ENCODE measurements at regions not wholly inside any gene's neighbourhood (a gene's known extent, or its start where the extent isn't known, plus 50 kb on each side); places are given as distances from the start of the nearest gene placed in this dataset.
A peak's percentile ranks its signal among the peaks of the same experiment; 100 is the strongest.
"Not testable (repeated sequence)": the region's sequence is repeated elsewhere in the genome, so short reads cannot be mapped to it uniquely, and the experiment has no call there.

DNA sequence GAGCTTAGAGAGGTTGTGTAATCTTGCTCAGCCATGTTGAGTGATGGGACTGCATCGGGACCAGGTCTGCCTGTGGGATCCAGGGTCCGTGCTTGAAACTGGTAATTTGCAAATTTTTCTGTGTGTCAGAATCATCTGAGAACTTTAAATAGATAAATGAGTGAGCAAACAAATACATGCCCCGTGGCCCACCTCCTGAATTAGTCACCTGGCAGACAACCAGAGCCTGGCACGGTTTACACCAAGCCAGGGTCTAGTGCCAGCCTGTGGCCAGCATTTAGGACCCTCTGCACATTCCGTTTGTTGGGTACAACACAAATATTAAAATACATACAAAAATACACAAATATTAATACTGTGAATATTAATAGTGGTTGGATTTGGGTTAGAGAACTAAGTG, 90.6 kb upstream of the STOX2 start:
- DNase-seq (ENCODE audit: low read depth in 3 of 3): no peak

GRCh38 chr4:183816077-183816476, 89.0 kb upstream of the STOX2 start:
- no peak for DNase-seq (ENCODE audit: low read depth in 3 of 3)

DNA sequence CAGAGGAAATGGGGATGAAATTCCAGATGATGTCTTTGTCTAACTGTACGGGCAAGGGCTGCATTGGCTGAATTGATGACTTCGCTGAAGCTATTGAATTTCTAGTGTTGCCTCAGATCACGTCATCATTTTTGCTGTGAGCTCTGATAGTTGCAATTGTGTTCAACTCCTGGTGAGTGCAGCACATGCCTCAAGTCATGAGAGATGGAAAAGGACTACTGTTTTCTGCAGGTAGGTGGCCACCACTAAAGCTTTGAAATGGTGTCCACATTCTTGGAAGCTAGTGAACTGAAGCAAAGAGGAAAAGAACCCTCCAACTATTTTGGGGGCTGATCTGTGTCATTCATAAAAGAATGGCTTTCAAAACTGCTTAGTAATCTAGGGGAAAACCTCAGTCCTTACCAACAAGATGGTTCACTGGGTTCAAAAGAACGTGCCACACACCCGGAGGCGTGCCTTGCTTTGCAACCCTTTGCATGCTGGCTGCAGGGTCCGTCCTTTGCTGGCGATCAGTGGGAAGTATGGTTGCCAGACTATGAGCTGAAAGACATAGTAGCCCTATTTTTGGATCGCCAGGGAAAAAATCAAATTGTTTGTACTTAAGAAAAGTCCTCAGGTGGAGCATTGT, 88.1 kb upstream of the STOX2 start:
- no peak for DNase-seq (ENCODE audit: low read depth in 3 of 3)

DNA sequence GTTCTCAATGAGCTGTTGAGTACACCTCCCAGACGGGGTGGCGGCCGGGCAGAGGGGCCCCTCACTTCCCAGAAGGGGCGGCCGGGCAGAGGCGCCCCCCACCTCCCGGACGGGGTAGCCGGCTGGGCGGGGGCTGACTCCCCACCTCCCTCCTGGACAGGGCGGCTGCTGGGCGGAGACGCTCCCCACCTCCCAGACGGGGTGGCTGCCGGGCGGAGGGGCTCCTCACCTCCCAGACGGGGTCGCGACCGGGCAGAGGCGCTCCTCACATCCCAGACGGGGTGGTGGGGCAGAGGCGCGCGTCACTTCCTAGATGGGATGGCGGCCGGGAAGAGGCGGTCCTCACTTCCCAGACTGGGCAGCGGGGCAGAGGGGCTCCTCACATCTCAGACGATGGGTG, 86.5 kb upstream of the STOX2 start:
- DNase-seq (ENCODE audit: low read depth in 3 of 3): not testable (repeated sequence)

DNA sequence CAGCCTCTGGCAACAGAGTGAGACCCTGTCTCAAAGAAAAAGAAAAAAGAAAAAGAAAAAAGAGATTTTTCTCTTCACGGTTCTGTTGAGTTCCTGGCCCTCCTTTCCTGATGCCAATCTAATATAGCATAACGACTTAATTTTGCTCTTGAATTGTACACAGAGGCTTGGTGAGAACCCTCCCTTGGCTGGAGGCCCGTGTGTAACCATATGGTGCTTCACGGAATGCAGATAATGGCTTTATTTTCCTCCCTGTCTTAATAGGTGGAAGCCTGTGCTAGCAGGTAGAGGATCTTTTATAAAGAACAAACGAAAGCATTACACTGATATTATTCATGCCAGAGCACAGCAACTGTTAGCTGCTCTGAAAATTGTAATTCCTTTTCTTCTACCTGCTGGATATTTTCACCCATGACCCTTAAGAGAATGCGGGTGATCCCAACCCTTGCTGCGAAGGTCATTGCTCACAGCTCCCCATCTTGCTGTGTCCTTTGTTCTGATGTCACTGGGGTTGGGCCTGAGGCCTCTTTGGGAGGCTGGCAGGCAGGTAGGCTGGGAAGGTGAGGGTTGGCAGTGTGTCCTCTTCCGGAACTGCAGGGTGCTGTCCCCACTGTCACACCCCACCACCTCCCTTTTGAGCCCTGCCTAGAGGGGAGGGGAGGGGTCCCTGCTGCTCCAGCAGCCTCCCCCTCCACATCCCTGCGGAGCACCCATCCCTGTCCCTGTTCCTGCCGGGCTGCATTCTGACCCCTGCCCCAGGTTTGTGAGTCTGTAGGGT, 83.8 kb upstream of the STOX2 start:
- no peak for DNase-seq (ENCODE audit: low read depth in 3 of 3)

DNA sequence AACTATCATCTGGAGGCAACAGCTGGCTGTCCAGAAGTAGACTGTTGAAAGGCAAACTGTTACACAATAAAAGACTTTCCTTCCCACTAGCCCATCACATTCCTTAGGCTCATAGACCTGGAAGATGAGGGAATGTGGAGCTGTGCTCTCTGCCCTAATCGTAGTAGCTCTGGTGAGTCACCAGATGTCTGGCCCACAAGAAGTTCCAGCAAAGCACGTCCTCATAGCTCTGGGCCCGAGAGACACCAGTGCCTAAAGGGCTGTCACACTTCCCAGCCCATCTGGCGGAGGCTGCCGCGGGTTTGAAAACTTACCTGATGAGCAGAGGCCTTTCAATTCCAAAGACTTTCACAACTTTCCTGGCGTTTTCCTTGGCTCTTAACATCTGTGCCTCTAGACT, 81.7 kb upstream of the STOX2 start:
- DNase-seq (ENCODE audit: low read depth in 3 of 3): no peak

GRCh38 chr4:183825346-183825745, 79.8 kb upstream of the STOX2 start:
- no peak for DNase-seq (ENCODE audit: low read depth in 3 of 3)

- no peak for DNase-seq (ENCODE audit: low read depth in 3 of 3)
Measured at GRCh38 chr4:183826461-183826860, 78.6 kb upstream of the STOX2 start.

DNA sequence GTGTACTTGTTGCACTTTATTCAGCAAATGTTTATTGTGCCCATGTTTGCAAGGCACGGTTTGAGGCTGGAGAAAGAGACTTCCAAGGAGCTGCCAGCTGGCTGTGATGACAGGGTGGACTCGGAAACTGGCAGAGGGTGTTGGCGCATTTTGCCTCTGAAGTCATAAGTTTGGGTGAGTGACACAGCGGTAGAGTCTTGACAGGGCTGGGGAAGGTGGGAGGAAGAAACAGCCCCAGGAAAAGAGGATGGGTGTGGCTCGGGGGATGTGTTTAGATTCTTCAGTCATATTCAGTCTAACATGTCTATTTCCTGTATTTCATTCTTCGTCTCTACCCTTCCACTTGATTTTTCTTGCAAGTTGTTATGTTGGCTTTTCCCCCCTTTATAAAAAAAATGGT, 77.0 kb upstream of the STOX2 start:
- no peak for DNase-seq (ENCODE audit: low read depth in 3 of 3)

GRCh38 chr4:183828839-183829238, 76.3 kb upstream of the STOX2 start:
- no peak for DNase-seq (ENCODE audit: low read depth in 3 of 3)

DNA sequence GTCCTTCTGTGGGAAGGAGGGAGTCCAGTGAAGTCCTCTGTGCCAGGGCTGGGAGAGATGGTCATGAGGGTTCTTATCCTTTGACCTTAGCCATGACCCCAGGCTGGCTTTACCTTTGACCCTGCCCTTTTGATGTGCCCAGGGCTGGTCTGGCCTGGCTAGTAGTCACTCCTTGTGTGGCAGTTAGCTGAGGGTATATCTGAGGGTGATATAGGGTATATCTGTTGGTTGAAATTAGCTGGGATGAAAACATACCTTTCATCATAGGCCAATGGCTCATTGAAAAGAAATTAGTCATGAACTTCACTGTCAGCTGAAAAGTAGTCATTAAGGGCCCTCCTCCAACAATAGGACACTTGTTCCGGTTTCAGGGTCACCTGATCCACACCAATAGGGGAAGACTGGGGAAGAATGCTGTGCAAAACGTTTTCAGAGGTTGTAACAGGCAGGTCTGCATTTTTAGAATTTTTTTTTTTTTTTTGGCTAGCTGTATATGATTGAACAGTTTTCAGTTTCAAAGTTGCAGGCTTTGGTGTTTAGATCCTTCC, 74.6 kb upstream of the STOX2 start:
- no peak for DNase-seq (ENCODE audit: low read depth in 3 of 3)

DNA sequence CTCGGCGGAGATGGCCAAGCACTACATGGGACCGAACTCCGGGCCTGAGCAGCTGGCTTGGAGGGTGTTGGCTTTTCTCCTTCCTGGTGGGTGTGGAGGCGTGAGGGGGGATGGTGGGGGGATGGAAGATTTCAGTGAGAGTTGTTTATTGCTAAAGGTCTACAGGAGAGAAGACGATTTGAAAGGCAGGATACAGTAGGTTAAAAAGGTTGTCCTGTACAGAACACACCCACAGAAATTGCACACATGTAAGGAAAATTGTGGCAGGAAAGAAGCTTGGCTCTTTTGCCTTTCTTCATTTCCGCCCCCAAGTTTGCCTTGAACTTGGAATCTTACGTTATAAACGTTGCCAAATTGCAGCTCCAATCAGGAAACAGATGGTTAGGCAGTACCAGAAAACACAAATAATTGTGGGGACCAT, 74.1 kb upstream of the STOX2 start:
- DNase-seq (ENCODE audit: low read depth in 3 of 3): no peak

DNA sequence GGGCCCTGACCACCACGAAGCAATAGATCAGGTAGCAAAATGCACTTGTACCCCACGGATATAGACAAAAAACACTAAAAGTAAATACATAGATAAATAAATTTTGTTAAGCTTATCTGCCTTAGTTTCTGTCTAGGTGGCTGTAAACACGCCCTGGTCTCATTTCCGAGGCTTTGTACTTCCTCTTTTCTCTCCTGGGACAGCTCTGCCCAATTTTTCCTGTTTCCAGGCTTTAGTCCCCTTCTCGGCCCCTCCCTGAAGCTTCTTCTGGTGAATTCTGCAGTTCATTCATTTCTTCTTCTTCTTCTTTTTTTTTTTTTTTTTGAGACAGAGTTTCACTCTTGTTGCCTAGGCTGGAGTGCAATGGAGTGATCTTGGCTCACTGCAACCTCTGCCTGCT, 73.4 kb upstream of the STOX2 start:
- no peak for DNase-seq (ENCODE audit: low read depth in 3 of 3)

- no peak for DNase-seq (ENCODE audit: low read depth in 3 of 3)
Measured at GRCh38 chr4:183832776-183833450, 72.2 kb upstream of the STOX2 start.

DNA sequence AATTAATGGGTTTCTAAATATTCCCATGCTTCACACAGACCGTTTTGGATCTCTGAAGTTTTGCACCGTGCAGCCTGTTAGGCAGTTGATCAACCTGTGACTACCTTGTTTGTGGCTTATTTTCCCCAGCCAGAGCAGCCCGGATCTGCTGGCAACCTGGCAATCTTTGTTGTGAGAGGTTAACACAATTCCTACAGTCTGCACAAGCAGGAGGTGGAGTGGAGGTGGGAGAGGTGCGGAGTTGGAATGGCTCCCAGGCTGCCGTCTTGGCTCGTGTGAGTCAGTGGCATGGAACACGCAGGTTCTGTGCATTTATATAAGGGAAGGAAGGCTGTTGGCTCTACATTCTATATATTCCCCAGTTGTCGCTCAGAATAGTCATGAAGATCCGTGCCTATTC, 70.9 kb upstream of the STOX2 start:
- DNase-seq (ENCODE audit: low read depth in 3 of 3): no peak

- no peak for DNase-seq (ENCODE audit: low read depth in 3 of 3)
Measured at GRCh38 chr4:183837222-183837621, 67.9 kb upstream of the STOX2 start.

DNA sequence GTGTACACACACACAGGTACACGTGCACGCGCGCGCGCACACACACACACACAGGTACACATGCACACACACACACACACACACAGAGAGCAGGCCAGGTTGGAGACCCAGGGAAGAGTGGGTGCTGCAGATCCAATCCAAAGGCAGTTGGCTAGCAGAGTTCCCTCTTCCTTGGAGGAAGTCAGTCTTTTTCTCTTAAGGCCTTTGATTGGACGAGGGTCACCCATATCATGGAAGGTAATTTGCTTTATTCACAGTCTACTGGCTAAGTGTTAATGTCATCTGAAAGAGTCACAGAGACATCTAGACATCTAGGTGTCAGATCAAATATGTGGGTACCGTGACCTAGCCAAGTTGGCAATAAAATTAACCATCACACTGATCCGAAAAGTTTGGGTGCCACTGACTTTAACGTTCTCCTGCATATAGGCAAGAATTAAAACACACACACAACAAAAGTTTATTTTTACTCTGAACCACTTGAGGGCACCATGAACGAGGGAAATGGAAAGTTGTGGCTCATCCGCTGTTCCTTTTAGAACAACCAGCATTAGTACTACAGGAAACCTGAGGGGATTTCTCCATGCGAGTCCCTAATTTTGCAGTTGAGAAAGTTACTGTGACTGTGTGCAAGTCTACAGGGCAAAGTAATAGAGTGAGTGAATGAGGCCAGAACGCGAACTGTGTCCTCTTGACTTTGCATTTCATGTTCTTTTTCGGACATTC, 66.0 kb upstream of the STOX2 start:
- no peak for DNase-seq (ENCODE audit: low read depth in 3 of 3)

GRCh38 chr4:183840311-183840710, 64.8 kb upstream of the STOX2 start:
- DNase-seq (ENCODE audit: low read depth in 3 of 3): peak; percentile 41 to 55 (median 52)

GRCh38 chr4:183841001-183841400, 64.1 kb upstream of the STOX2 start:
- no peak for DNase-seq (ENCODE audit: low read depth in 3 of 3)

GRCh38 chr4:183842129-183842528, 63.0 kb upstream of the STOX2 start:
- DNase-seq (ENCODE audit: low read depth in 3 of 3): no peak

DNA sequence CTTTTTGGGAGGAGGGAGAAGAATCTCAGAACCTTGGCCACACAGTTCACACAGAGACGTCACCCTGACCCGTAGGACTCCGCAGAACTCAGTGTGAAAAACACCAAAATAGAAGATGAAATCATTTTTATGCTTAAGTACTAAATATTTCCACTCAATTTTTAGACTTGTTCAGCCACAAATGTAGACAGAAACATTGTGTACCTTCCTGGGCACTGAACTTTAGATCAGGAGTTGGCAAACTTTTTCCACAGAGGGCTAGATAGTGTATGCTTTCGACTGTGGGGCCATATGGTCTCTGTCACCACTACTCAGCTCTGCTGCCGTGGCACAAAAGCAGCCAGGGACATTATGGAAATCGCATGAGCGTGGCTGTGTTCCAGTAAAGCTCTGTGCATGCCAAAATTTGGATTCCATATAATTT, 61.8 kb upstream of the STOX2 start:
- no peak for DNase-seq (ENCODE audit: low read depth in 3 of 3)

DNA sequence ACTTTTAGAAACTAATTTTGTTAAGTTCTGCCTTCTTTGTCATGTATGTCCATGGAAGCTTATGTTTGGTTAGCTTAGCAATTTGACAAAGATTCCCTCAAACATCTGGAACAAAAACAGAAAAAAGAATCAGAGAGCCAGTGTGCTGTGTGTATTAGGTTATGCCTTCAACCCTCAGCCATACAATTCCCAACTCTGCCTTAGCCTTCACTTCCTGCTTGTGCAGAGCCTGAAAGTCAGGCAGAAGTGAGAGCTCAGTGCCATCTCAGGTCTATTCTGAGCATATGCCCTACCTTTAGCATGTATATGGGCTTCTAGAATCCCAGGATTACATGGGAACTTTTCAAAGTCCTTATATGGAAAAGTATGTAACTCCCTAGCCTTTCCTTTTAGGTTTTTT, 58.2 kb upstream of the STOX2 start:
- no peak for DNase-seq (ENCODE audit: low read depth in 3 of 3)

All from stimulated activated CD4-positive, alpha-beta T cell treated with anti-CD3 and anti-CD28 coated beads, TNF-alpha, amount 100 ng/mL, for 24 hours (primary cell).